ENCODE measurements at regions not wholly inside any gene's neighbourhood (a gene's known extent, or its start where the extent isn't known, plus 50 kb on each side); places are given as distances from the start of the nearest gene placed in this dataset.

GRCh38 chr5:88658886-88659285 lies 224.1 kb downstream of the MEF2C start:
- TF ChIP-seq CTCF (conservative IDR thresholded peaks at IDR 0.05): no peak
- H2BK15ac ChIP-seq (ENCODE audit: low read depth, low read length): no peak overlapping the region
- H2BK12ac ChIP-seq (ENCODE audit: insufficient read length, low read depth, low read length): no peak overlapping the region
- H2AFZ ChIP-seq (ENCODE audit: low read length): no peak overlapping the region
- no peak overlapping the region for H2AK5ac ChIP-seq (ENCODE audit: insufficient read length, low read length)
- H3K79me2 ChIP-seq (ENCODE audit: insufficient read depth, low read length): no peaks in the 10 kb centered on the region
- H4K91ac ChIP-seq (ENCODE audit: insufficient read length, low read depth, low read length): no peak overlapping the region
- no peak overlapping the region for H3K4ac ChIP-seq (ENCODE audit: low read depth, low read length)
- peaks cover 32 to 38% of the 10 kb centered on the region in 2 experiments for H3K4me1 Mint-ChIP-seq
- H4K5ac ChIP-seq (ENCODE audit: insufficient read length, low read depth, low read length): no peak overlapping the region
- H3K56ac ChIP-seq (ENCODE audit: insufficient read length, low read depth, low read length): no peak overlapping the region
- no peak overlapping the region for H3T11ph ChIP-seq (ENCODE audit: low read length)
- H3K36me3 Mint-ChIP-seq (ENCODE audit: insufficient read depth in 1 of 3, low read depth in 3 of 3): no peaks in the 10 kb centered on the region
- peaks cover 26% of the 10 kb centered on the region; the same call in 1 of the 2 replicates for H3K27me3 ChIP-seq (ENCODE audit: insufficient read depth, low read length)
- no peak overlapping the region for H3K27ac Mint-ChIP-seq
- no peak for DNase-seq
- no peaks in the 10 kb centered on the region for H3K4me1 ChIP-seq (ENCODE audit: insufficient read depth, low read length)
- H3K9me3 Mint-ChIP-seq: peaks cover 0 to 3% of the 10 kb centered on the region in 2 experiments; a peak in 2 of 5 replicates
- H3K9me3 ChIP-seq (ENCODE audit: control insufficient read depth, low read depth, low read length): no peaks in the 10 kb centered on the region
- no peak overlapping the region for H3K18ac ChIP-seq (ENCODE audit: insufficient read length, low read depth, low read length)
- H3K4me2 ChIP-seq (ENCODE audit: insufficient read depth, insufficient read length, low read length): no peak overlapping the region
- peaks cover 79% of the 10 kb centered on the region for H3K27me3 Mint-ChIP-seq (ENCODE audit: low read depth)
- no peak overlapping the region for H2BK120ac ChIP-seq (ENCODE audit: low read depth, low read length, poor library complexity, severe bottlenecking)
- no peak overlapping the region for H3K9ac ChIP-seq (ENCODE audit: extremely low read depth, insufficient read length, low read length)
- H3K14ac ChIP-seq (ENCODE audit: insufficient read depth, low read length): no peak overlapping the region
- H3K23me2 ChIP-seq (ENCODE audit: insufficient read length, low read depth, low read length, poor library complexity, severe bottlenecking): peaks cover 15% of the 10 kb centered on the region
- no peak overlapping the region for H3K23ac ChIP-seq (ENCODE audit: insufficient read length, low read depth, low read length)
- H4K20me1 ChIP-seq (ENCODE audit: control insufficient read depth, insufficient read depth, insufficient read length): no peaks in the 10 kb centered on the region
- H4K8ac ChIP-seq (replicated peaks; ENCODE audit: insufficient read length, low read depth, low read length): no peak overlapping the region
- no peak overlapping the region for H3K27ac ChIP-seq (ENCODE audit: insufficient read length, low read depth, low read length)
- no CpG with 5 or more reads among the region's 4 CpGs for WGBS (ENCODE audit: extremely low coverage, insufficient read length, low lambda C conversion rate)
- no peak overlapping the region for H2BK20ac ChIP-seq (ENCODE audit: low read depth, low read length, poor library complexity, severe bottlenecking)
- no peaks in the 10 kb centered on the region for H3K79me1 ChIP-seq (ENCODE audit: insufficient read depth, low read depth, low read length, poor library complexity, severe bottlenecking)
- H2BK5ac ChIP-seq (ENCODE audit: insufficient read length, low read length): no peak overlapping the region
- H3K4me3 Mint-ChIP-seq: peak overlapping the region in 1 of 2 experiments; percentile 10; a peak in 1 of 5 replicates
